22Rv1 (cell line): ENCODE measurements at regions not wholly inside any gene's neighbourhood (a gene's known extent, or its start where the extent isn't known, plus 50 kb on each side); places are given as distances from the start of the nearest gene placed in this dataset.

ENCODE experiments used
- CTCF ChIP-seq: fragments of 450-650 bp; IDR thresholded peaks from 2 replicates; pipeline ENCODE4 v1.5.1; 2017; ENCODE audit warnings: mild to moderate bottlenecking
- ZFX ChIP-seq: fragments of 450-650 bp; IDR thresholded peaks from 2 replicates; pipeline ENCODE4 v1.6.1; 2017; ENCODE audit warnings: antibody characterized with exemption, borderline replicate concordance

DNA sequence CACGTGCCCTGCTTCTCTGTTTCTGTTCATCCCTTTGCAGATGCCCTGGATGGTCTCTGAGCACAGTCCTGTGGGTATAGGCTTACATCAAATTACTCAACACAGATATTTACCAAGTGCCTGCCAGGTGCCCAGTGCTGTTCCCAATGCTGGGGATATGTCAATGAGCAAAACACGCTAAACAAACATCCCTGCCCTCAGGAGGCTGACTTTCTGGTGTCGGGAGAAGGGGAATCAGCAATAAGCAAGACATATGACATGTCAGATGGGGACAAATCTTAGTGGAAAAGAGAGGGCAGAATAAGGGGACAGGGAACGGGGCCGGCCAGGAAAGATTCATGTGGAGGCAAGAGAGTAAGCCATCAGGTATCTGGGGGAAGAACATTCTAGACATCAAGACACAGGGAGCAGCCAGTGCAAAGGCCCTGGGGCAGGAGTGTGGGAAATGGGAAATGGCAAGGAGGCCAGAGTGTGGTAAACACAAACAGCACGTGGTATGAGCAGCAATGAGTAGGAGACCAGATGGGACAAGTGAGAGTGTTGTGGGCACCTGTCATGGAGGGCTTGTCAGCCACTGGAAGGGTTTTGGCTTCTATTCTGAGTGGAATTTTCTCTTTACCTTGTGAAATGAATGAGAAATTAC, 160.2 kb upstream of the KAZN start:
- TF ChIP-seq CTCF (no peak), ZFX (no peak)
